GM19324 (cell line): ENCODE measurements at regions not wholly inside any gene's neighbourhood (a gene's known extent, or its start where the extent isn't known, plus 50 kb on each side); places are given as distances from the start of the nearest gene placed in this dataset.
A peak's percentile ranks its signal among the peaks of the same experiment; 100 is the strongest.

Experiments
- ATAC-seq: cut with Tn5 transposase; IDR thresholded peaks from one replicate; pipeline ENCODE4 v1.9.1; 2021; ENCODE audit warnings: mild to moderate bottlenecking, moderate library complexity; ENCODE audit not compliant: unreplicated experiment, low FRiP score

GRCh38 chr2:126990200-126990599 is 91.5 kb downstream of the TEX51 start:
- ATAC-seq, result no peak

DNA sequence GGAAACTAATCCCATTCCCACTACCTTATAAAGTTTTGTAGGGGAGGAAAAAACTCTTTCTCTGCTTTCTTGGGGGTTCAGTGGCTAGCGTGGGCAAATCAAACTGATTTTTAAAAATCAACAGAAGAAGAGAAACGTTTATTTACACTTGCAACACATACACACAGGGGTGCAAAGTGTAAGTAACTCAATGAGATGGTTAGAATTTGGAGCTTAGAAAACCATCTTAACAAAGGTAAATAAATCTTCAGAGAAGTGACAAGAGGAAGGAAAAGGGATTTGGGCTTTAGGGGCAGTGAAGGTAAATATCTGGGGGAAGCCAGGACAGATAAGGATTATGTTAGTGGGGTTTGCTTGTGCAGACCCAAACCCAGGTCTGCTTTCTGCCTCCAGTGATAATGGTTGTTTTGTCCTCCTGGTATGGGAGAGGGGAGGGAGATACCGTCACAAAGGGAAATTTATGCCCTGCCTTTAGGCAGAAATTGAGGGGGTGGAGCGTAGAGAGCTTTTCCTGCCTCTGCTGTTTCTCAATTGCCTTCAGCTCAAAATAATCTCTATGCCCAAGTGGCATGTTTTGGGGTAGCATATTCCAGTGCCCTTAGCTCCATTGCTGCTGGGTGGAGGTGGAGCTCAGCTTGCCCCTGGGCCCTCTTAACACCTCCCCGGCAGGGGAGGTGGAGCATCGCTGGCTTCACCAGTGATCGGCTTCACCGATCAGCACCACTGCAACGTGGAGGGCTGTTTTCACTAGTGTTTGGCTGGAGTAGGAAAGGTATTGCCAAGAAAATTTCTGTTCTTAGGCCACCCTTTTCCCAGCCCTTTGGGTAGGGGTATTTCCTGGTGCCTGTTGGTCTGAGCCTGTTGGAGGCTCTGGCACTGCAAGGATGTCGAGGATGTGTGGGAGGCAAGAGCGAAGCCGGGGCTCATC is 92.2 kb downstream of the TEX51 start:
- no peak for ATAC-seq

DNA sequence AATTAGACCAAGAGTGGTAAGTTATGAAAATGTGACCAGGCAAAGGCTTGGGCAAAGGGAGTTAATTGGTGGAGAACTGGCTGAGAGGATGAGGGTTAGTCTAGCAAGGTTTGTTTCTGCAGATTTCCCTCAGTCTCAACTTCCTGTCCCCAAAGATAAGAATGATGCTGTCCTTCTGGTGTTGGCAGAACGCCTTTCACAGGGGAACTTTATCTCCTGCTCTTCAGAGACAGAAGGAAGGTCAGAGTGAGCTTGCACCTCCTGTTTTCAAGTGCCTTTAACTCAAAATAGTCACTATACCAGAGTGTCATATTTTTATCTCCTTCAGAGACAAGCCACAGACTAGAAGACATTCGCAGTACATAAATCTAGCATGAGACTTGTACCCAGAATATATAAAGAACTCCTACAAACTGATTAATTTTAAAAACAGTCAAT is 95.7 kb downstream of the TEX51 start:
- ATAC-seq, result no peak

- peak; percentile 54 for ATAC-seq
Observed at GRCh38 chr2:126995621-126996377, 97.1 kb downstream of the TEX51 start.

GRCh38 chr2:126996378-126996699 is 97.6 kb downstream of the TEX51 start:
- ATAC-seq, result no peak
